PC-3 (cell line): ENCODE measurements at regions not wholly inside any gene's neighbourhood (a gene's known extent, or its start where the extent isn't known, plus 50 kb on each side); places are given as distances from the start of the nearest gene placed in this dataset.

ENCODE experiments used
- ATAC-seq: fragments of 200-7000 bp; cut with Tn5 transposase; 2 replicates; pipeline ENCODE4 v1.9.1; 2020; ENCODE audit warnings: mild to moderate bottlenecking, moderate library complexity
- BruUV-seq: library from RNA; stranded (reverse); fragments of 400-500 nt; replicated peaks from 2 replicates; lab custom pipeline; 2021; lab: Mats Ljungman, UMichigan
- CTCF ChIA-PET: fragments of 300-600 bp; sonication (Branson Sonifier 250); formaldehyde crosslinking; loops from one replicate; lab custom pipeline; 2022; ENCODE audit warnings: antibody characterized with exemption; lab: Charles Lee
- POLR2A ChIA-PET: fragments of 300-600 bp; sonication (Branson Sonifier 250); formaldehyde crosslinking; loops from one replicate; lab custom pipeline; 2022; ENCODE audit warnings: antibody characterized with exemption; ENCODE audit not compliant: unreplicated experiment; lab: Charles Lee
- DNase-seq: peaks from one replicate; pipeline ENCODE4 v3.0.0-alpha.2; 2015
- H2AFZ ChIP-seq: fragments of 300-600 bp; sonication (generic); 2 replicates; pipeline ENCODE4 v1.6.0; 2016; ENCODE audit warnings: antibody characterized with exemption, low read length
- H3F3A ChIP-seq: fragments of 300-600 bp; sonication (generic); one replicate; pipeline ENCODE4 v1.6.0; 2017; ENCODE audit warnings: antibody characterized with exemption, low read length, control low read depth, mild to moderate bottlenecking; ENCODE audit not compliant: unreplicated experiment
- H3K27ac ChIP-seq: fragments of 300-600 bp; sonication (generic); 2 replicates; pipeline ENCODE4 v1.5.1; 2016; ENCODE audit warnings: mild to moderate bottlenecking, low read length
- H3K27me3 ChIP-seq: fragments of 300-600 bp; sonication (generic); 2 replicates; pipeline ENCODE4 v1.6.1; 2016; ENCODE audit warnings: low read length, mixed read lengths
- H3K36me3 ChIP-seq: fragments of 300-600 bp; sonication (generic); 2 replicates; pipeline ENCODE4 v1.6.1; 2016; ENCODE audit warnings: low read depth, mixed run types, low read length, mixed read lengths
- H3K4me1 ChIP-seq: fragments of 300-600 bp; sonication (generic); 2 replicates; pipeline ENCODE4 v1.5.1; 2016; ENCODE audit warnings: low read length; ENCODE audit not compliant: insufficient read depth
- H3K4me2 ChIP-seq: fragments of 300-600 bp; sonication (generic); 2 replicates; pipeline ENCODE4 v1.6.0; 2016; ENCODE audit warnings: low read length
- H3K4me3 ChIP-seq: fragments of 300-600 bp; sonication (generic); 2 replicates; pipeline ENCODE4 v1.5.1; 2016; ENCODE audit warnings: mild to moderate bottlenecking, low read length, mixed read lengths
- H3K79me2 ChIP-seq: fragments of 300-600 bp; sonication (generic); 2 replicates; pipeline ENCODE4 v1.6.1; 2017; ENCODE audit warnings: low read length, mixed read lengths
- H3K9ac ChIP-seq: fragments of 300-600 bp; sonication (generic); 2 replicates; pipeline ENCODE4 v1.6.0; 2016; ENCODE audit warnings: mild to moderate bottlenecking, low read length
- H3K9me2 ChIP-seq: fragments of 300-600 bp; sonication (generic); replicated peaks from 2 replicates; pipeline ENCODE4 v1.6.1; 2016; ENCODE audit warnings: mixed run types, low read length, mixed read lengths
- H3K9me3 ChIP-seq: fragments of 300-600 bp; sonication (generic); 2 replicates; pipeline ENCODE4 v1.6.1; 2016; ENCODE audit warnings: low read length, mixed read lengths
- H4K20me1 ChIP-seq: fragments of 300-600 bp; sonication (generic); 2 replicates; pipeline ENCODE4 v1.6.1; 2016; ENCODE audit warnings: low read length, mixed read lengths
- CTCF ChIP-seq: fragments of 300-600 bp; sonication (generic); conservative IDR thresholded peaks from 2 replicates; pipeline ENCODE4 v1.5.1; 2017; ENCODE audit warnings: antibody characterized with exemption, low read depth, mild to moderate bottlenecking, low read length
- EZH2 ChIP-seq: fragments of 300-600 bp; sonication (generic); IDR thresholded peaks from one replicate; pipeline ENCODE4 v1.6.1; 2017; ENCODE audit warnings: antibody characterized with exemption, mild to moderate bottlenecking, low read length; ENCODE audit not compliant: unreplicated experiment
- EZH2phosphoT487 ChIP-seq: fragments of 300-600 bp; sonication (generic); IDR thresholded peaks from 2 replicates; pipeline ENCODE4 v1.6.1; 2018; ENCODE audit warnings: mild to moderate bottlenecking, antibody characterized with exemption, low read length, borderline replicate concordance
- intact Hi-C: fragments of 100-400 bp; cut with micrococcal nuclease; formaldehyde crosslinking; loops from 2 replicates; pipeline ENCODE4 v1.9.0; 2023

DNA sequence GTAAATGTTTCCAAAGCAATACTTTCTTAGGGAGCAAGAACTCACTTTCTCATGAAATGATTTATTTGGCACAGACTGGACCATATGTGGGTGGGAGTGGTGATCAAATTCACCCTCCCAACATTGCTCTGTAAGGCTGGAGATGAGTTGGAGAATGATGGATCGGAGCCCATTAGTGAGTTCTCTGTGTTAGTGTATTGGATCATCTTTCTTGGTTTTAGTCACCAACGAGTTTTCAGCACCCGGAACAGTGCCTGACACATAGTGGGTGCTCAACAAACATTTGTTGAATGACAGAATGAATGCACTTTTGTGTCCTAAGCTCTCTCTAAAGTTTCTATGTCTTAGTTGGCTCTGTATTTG, 104.5 kb upstream of the FAM20A start:
- no peaks in the 10 kb centered on the region for H3K9me2 ChIP-seq
- no TSS peak for BruUV-seq
- H3K36me3 ChIP-seq: no peaks in the 10 kb centered on the region
- no peaks in the 10 kb centered on the region for H3K9me3 ChIP-seq
- no peaks in the 10 kb centered on the region for H3K4me1 ChIP-seq
- H3K79me2 ChIP-seq: no peaks in the 10 kb centered on the region
- H3K27ac ChIP-seq: no peak overlapping the region
- no peak overlapping the region for H3K9ac ChIP-seq
- H3K27me3 ChIP-seq: peaks cover 10% of the 10 kb centered on the region
- TF ChIP-seq EZH2 (no peak), CTCF (no peak), EZH2phosphoT487 (no peak)
- no peak overlapping the region for H2AFZ ChIP-seq
- CTCF ChIA-PET: no interaction called here
- H3K4me3 ChIP-seq: no peak overlapping the region
- no peaks in the 10 kb centered on the region for H3F3A ChIP-seq
- intact Hi-C loops: no loop called here
- no peaks in the 10 kb centered on the region for H4K20me1 ChIP-seq
- POLR2A ChIA-PET: no interaction called here
- ATAC-seq (no peak), DNase-seq (no peak)
- H3K4me2 ChIP-seq: no peak overlapping the region

- Histone ChIP-seq H3K36me3 (no peaks in the 10 kb centered on the region), H3K9ac (no peak overlapping the region), H3K4me1 (no peaks in the 10 kb centered on the region), H4K20me1 (no peaks in the 10 kb centered on the region), H3K79me2 (no peaks in the 10 kb centered on the region), H2AFZ (no peak overlapping the region), H3K27ac (no peak overlapping the region), H3K27me3 (peaks cover 4% of the 10 kb centered on the region; the same call in 1 of the 2 replicates), H3F3A (no peaks in the 10 kb centered on the region), H3K4me2 (no peak overlapping the region), H3K9me2 (no peaks in the 10 kb centered on the region), H3K4me3 (no peak overlapping the region), H3K9me3 (no peaks in the 10 kb centered on the region)
- ATAC-seq (no peak), DNase-seq (no peak)
- BruUV-seq: no TSS peak
- CTCF ChIA-PET: no interaction called here
- POLR2A ChIA-PET: no interaction called here
- intact Hi-C loops: no loop called here
- TF ChIP-seq EZH2: no peak
- no peak for TF ChIP-seq EZH2phosphoT487
- TF ChIP-seq CTCF: no peak
These were observed 103.9 kb upstream of the FAM20A start for GRCh38 chr17:68704871-68705713.

DNA sequence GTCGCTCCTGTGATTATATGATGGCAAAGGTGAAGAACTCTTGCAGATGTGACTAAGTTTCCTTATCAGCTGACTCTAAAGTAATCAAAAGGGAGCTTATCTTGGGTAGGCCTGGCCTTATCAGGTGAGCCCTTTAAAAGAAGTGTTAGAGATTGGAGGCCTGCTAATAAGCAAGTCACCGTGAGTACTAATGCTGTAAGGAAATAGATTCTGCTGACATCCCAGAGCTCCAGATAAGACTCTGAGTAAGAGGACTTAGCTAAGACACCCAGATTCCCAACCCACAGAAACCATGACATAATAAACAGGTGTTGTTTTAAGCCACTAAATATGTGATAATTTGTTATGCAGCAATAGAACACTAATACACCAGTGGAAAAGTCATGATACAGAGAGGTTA, 99.9 kb upstream of the FAM20A start:
- ChIA-PET POLR2A (no interaction called here), CTCF (interaction anchor here (0.6 kb wide), 1 partner anchor 58 kb away, joined by 3 read pairs; no protein-coding TSS in a partner anchor)
- Histone ChIP-seq H3K36me3 (no peaks in the 10 kb centered on the region), H3K27ac (no peak overlapping the region), H3K4me3 (no peak overlapping the region), H3K9me3 (no peaks in the 10 kb centered on the region), H3F3A (no peaks in the 10 kb centered on the region), H3K9me2 (no peaks in the 10 kb centered on the region), H3K79me2 (no peaks in the 10 kb centered on the region), H3K4me1 (no peaks in the 10 kb centered on the region), H4K20me1 (no peaks in the 10 kb centered on the region), H3K27me3 (no peaks in the 10 kb centered on the region; the same call in 1 of the 2 replicates), H3K4me2 (no peak overlapping the region), H3K9ac (no peak overlapping the region), H2AFZ (no peak overlapping the region)
- intact Hi-C loops: no loop called here
- TF ChIP-seq EZH2 (no peak), EZH2phosphoT487 (no peak), CTCF (no peak)
- ATAC-seq (no peak), DNase-seq (no peak)
- BruUV-seq: no TSS peak
